GM12878 (cell line): ENCODE measurements at regions not wholly inside any gene's neighbourhood (a gene's known extent, or its start where the extent isn't known, plus 50 kb on each side); places are given as distances from the start of the nearest gene placed in this dataset.

ENCODE experiments used
- ATAC-seq: fragments of 200-7000 bp; cut with Tn5 transposase; 3 replicates; pipeline ENCODE4 v1.9.1; 2020; ENCODE audit warnings: mild to moderate bottlenecking, moderate library complexity
- BruUV-seq: library from RNA; stranded (reverse); fragments of 400-500 nt; replicated peaks from 2 replicates; lab custom pipeline; 2021; lab: Mats Ljungman, UMichigan
- CTCF ChIA-PET: fragments of 300-600 bp; sonication (Branson Sonifier 250); formaldehyde crosslinking; extraction: SDS; loops from one replicate; lab custom pipeline; 2021; ENCODE audit warnings: inconsistent platforms; lab: Yijun Ruan, JAX
- POLR2A ChIA-PET: fragments of 350-600 bp; formaldehyde crosslinking; extraction: SDS; loops from one replicate; lab custom pipeline; 2021; ENCODE audit warnings: inconsistent platforms; lab: Charles Lee
- RAD21 ChIA-PET: fragments of 300-600 bp; sonication (Branson Sonifier 250); formaldehyde crosslinking; loops from one replicate; lab custom pipeline; 2023; ENCODE audit warnings: antibody characterized with exemption; ENCODE audit not compliant: unreplicated experiment; lab: Charles Lee
- SMC1A ChIA-PET: fragments of 300-600 bp; sonication (Branson Sonifier 250); formaldehyde crosslinking; loops from one replicate; lab custom pipeline; 2023; ENCODE audit not compliant: unreplicated experiment, uncharacterized antibody; lab: Charles Lee
- DNase-seq: peaks from one replicate; pipeline ENCODE4 v3.0.0-alpha.2; 2011; ENCODE audit warnings: low read depth, low spot score
- FAIRE-seq: peaks from 3 replicates; lab custom pipeline; 2011; peaks lifted over from hg19 to GRCh38; lab: Jason Lieb, UNC
- H2AFZ ChIP-seq: 2 replicates; pipeline ENCODE4 v1.6.0; 2011; ENCODE audit warnings: low read depth, low read length, control low read depth; ENCODE audit not compliant: control insufficient read depth
- H3K27ac ChIP-seq: 2 replicates; pipeline ENCODE4 v1.5.1; 2011; ENCODE audit warnings: control low read depth; ENCODE audit not compliant: control insufficient read depth, insufficient read depth
- H3K27me3 ChIP-seq, 2 experiments: replicated peaks in 1 of 2; 2 replicates each; pipeline versions ENCODE4 v1.6.0 to v1.6.1; 2011; ENCODE audit warnings: low read length in 1 of 2; ENCODE audit not compliant: control insufficient read depth in 2 of 2, insufficient read depth in 2 of 2
- H3K36me3 ChIP-seq, 2 experiments: 2 replicates each; pipeline ENCODE4 v1.5.1; 2011; ENCODE audit warnings: low read length in 1 of 2; ENCODE audit not compliant: control insufficient read depth in 2 of 2, insufficient read depth in 2 of 2
- H3K4me1 ChIP-seq: 2 replicates; pipeline ENCODE4 v1.6.1; 2011; ENCODE audit warnings: mild to moderate bottlenecking, low read length, moderate library complexity, mixed read lengths; ENCODE audit not compliant: control insufficient read depth, insufficient read depth
- H3K4me2 ChIP-seq: 2 replicates; pipeline ENCODE4 v1.6.0; 2011; ENCODE audit warnings: control low read depth; ENCODE audit not compliant: control insufficient read depth, insufficient read depth
- H3K4me3 ChIP-seq: fragments of 200-600 bp; sonication (generic); 2 replicates; pipeline ENCODE4 v1.5.1; 2016
- H3K79me2 ChIP-seq: 2 replicates; pipeline ENCODE4 v1.6.0; 2011; ENCODE audit warnings: low read length; ENCODE audit not compliant: control insufficient read depth, insufficient read depth
- H3K9ac ChIP-seq: 2 replicates; pipeline ENCODE4 v1.8.0; 2011; ENCODE audit warnings: low read length, control low read depth, mixed read lengths; ENCODE audit not compliant: control insufficient read depth, insufficient read depth
- H3K9me3 ChIP-seq: replicated peaks from 3 replicates; pipeline ENCODE4 v1.5.1; 2011; ENCODE audit warnings: mild to moderate bottlenecking, low read length; ENCODE audit not compliant: control insufficient read depth, insufficient read depth
- H4K20me1 ChIP-seq: 2 replicates; pipeline ENCODE4 v1.6.0; 2011; ENCODE audit not compliant: control insufficient read depth, insufficient read depth
- CBX5 ChIP-seq: sonication (generic); IDR thresholded peaks from 2 replicates; pipeline ENCODE4 v1.6.1; 2016; ENCODE audit warnings: low read depth, moderate library complexity, mild to moderate bottlenecking, inconsistent platforms
- CREB1 ChIP-seq: IDR thresholded peaks from 2 replicates; pipeline ENCODE4 v1.6.1; 2012; ENCODE audit warnings: low read depth, mild to moderate bottlenecking, inconsistent platforms
- E2F4 ChIP-seq: IDR thresholded peaks from 2 replicates; pipeline ENCODE4 v1.6.1; 2012; ENCODE audit warnings: low read depth, low read length, improper control_type of control experiment
- E2F8 ChIP-seq: fragments of 450-650 bp; IDR thresholded peaks from 2 replicates; pipeline ENCODE4 v1.6.1; 2018; ENCODE audit warnings: mild to moderate bottlenecking, low read depth, moderate library complexity; ENCODE audit not compliant: partially characterized antibody
- EGR1 ChIP-seq, 2 experiments: IDR thresholded peaks; 1 replicate in 1 of 2; 2 replicates in 1 of 2; pipeline ENCODE4 v1.6.1; 2011 to 2012; ENCODE audit warnings: low read depth in 2 of 2, low read length in 2 of 2, borderline replicate concordance in 1 of 2, mild to moderate bottlenecking in 1 of 2, moderate library complexity in 1 of 2
- ETV6 ChIP-seq, 2 experiments: fragments of 450-650 bp in 1 of 2; IDR thresholded peaks in 1 of 2; conservative IDR thresholded peaks in 1 of 2; 2 replicates each; pipeline ENCODE4 v1.6.1; 2014; ENCODE audit warnings: antibody characterized with exemption in 1 of 2, borderline replicate concordance in 1 of 2, low read depth in 1 of 2, mild to moderate bottlenecking in 1 of 2, moderate library complexity in 1 of 2
- HCFC1 ChIP-seq: fragments of 150-350 bp; IDR thresholded peaks from 2 replicates; pipeline ENCODE4 v1.6.1; 2014; ENCODE audit warnings: low read length
- HDAC6 ChIP-seq: fragments of 200-600 bp; sonication (generic); IDR thresholded peaks from one replicate; pipeline ENCODE4 v1.8.0; 2017; ENCODE audit warnings: antibody characterized with exemption; ENCODE audit not compliant: unreplicated experiment
- IKZF2 ChIP-seq, 2 experiments: fragments of 450-650 bp; IDR thresholded peaks; 2 replicates each; pipeline ENCODE4 v1.6.1; 2017; ENCODE audit warnings: mild to moderate bottlenecking in 2 of 2, moderate library complexity in 2 of 2
- MEF2B ChIP-seq: fragments of 450-650 bp; IDR thresholded peaks from 2 replicates; pipeline ENCODE4 v1.6.1; 2018; ENCODE audit warnings: mild to moderate bottlenecking, moderate library complexity; ENCODE audit not compliant: partially characterized antibody, poor library complexity, severe bottlenecking
- NFXL1 ChIP-seq: fragments of 450-650 bp; IDR thresholded peaks from 2 replicates; pipeline ENCODE4 v1.6.1; 2017; ENCODE audit warnings: antibody characterized with exemption, mild to moderate bottlenecking, borderline replicate concordance
- NFYA ChIP-seq: IDR thresholded peaks from 2 replicates; pipeline ENCODE4 v1.6.1; 2011; ENCODE audit warnings: low read depth, mild to moderate bottlenecking, low read length, improper control_type of control experiment, borderline replicate concordance
- NRF1 ChIP-seq: conservative IDR thresholded peaks from 2 replicates; pipeline ENCODE4 v1.6.1; 2011; ENCODE audit warnings: mild to moderate bottlenecking, low read depth, low read length, improper control_type of control experiment
- RAD51 ChIP-seq: fragments of 450-650 bp; IDR thresholded peaks from 2 replicates; pipeline ENCODE4 v1.6.1; 2016; ENCODE audit warnings: moderate library complexity, mild to moderate bottlenecking, inconsistent platforms
- SMAD5 ChIP-seq: IDR thresholded peaks from 2 replicates; pipeline ENCODE4 v1.6.1; 2016; ENCODE audit warnings: antibody characterized with exemption, low read depth
- USF1 ChIP-seq: IDR thresholded peaks from 2 replicates; pipeline ENCODE4 v1.6.1; 2011; ENCODE audit warnings: borderline replicate concordance, low read depth, mild to moderate bottlenecking, moderate library complexity, mixed read lengths, low read length; ENCODE audit not compliant: insufficient read depth; ENCODE audit errors: extremely low read length
- YY1 ChIP-seq: IDR thresholded peaks from 2 replicates; pipeline ENCODE4 v1.6.1; 2011; ENCODE audit warnings: low read depth, mild to moderate bottlenecking, low read length
- ZNF384 ChIP-seq: IDR thresholded peaks from 2 replicates; pipeline ENCODE4 v1.6.1; 2012; ENCODE audit warnings: low read depth, mild to moderate bottlenecking, low read length, improper control_type of control experiment, borderline replicate concordance
- WGBS: methylation state at CpG from one replicate; pipeline ENCODE4 v1.1.6; 2016; ENCODE audit warnings: low lambda C conversion rate; ENCODE audit not compliant: insufficient replicate concordance, insufficient coverage; ENCODE audit errors: missing lambda C conversion rate; 5-methylcytosine and 5-hydroxymethylcytosine counted together
- in situ Hi-C: fragments of 300-500 bp; cut with MboI; formaldehyde crosslinking; loops from 9 replicates; pipeline ENCODE4 v1.14.3; 2018; ENCODE audit warnings: mixed read lengths
- intact Hi-C: fragments of 100-400 bp; cut with micrococcal nuclease; formaldehyde crosslinking; loops from one replicate; pipeline ENCODE4 v1.14.2; 2022; ENCODE audit not compliant: unreplicated experiment

GRCh38 chr18:10350661-10351060, 103.8 kb upstream of the APCDD1 start:
- DNase-seq (no peak), ATAC-seq (no peak), FAIRE-seq (no peak)
- ChIA-PET RAD21 (no interaction called here), POLR2A (no interaction called here), CTCF (no interaction called here), SMC1A (no interaction called here)
- TF ChIP-seq HCFC1 (no peak), EGR1 (IDR thresholded peaks at IDR 0.05; ENCODE audit: borderline replicate concordance in 1 of 2, low read depth in 2 of 2, low read length in 2 of 2) (no peak), MEF2B (no peak), E2F4 (no peak), RAD51 (no peak), HDAC6 (no peak), SMAD5 (no peak), E2F8 (no peak), IKZF2 (IDR thresholded peaks at IDR 0.05) (no peak), USF1 (no peak), ZNF384 (no peak), NRF1 (no peak), YY1 (no peak), NFXL1 (no peak), NFYA (no peak), ETV6 (conservative IDR thresholded peaks at IDR 0.05 in 1 of 2, IDR thresholded peaks at IDR 0.05 in 1 of 2; ENCODE audit: borderline replicate concordance in 1 of 2, low read depth in 1 of 2) (no peak), CBX5 (no peak), CREB1 (no peak)
- H3K9ac ChIP-seq = no peak overlapping the region
- in situ Hi-C loops = no loop called here
- no peak overlapping the region for H2AFZ ChIP-seq
- H3K27ac ChIP-seq = no peak overlapping the region
- no TSS peak for BruUV-seq
- H3K4me1 ChIP-seq = no peaks in the 10 kb centered on the region
- no peaks in the 10 kb centered on the region for H3K36me3 ChIP-seq
- no peaks in the 10 kb centered on the region for H3K9me3 ChIP-seq
- no peak overlapping the region for H3K4me2 ChIP-seq
- intact Hi-C loops = no loop called here
- no peaks in the 10 kb centered on the region for H3K79me2 ChIP-seq
- H3K4me3 ChIP-seq = no peak overlapping the region
- 39% methylated on average over 9 of the region's 10 CpGs for WGBS
- H3K27me3 ChIP-seq = peaks cover 0 to 1% of the 10 kb centered on the region in 2 experiments; a peak in 2 of 4 replicates
- no peaks in the 10 kb centered on the region for H4K20me1 ChIP-seq
